HG02571 (cell line): ENCODE measurements at regions not wholly inside any gene's neighbourhood (a gene's known extent, or its start where the extent isn't known, plus 50 kb on each side); places are given as distances from the start of the nearest gene placed in this dataset.

Experiments
- ATAC-seq: cut with Tn5 transposase; IDR thresholded peaks from one replicate; pipeline ENCODE4 v1.9.1; 2021; ENCODE audit warnings: mild to moderate bottlenecking, moderate library complexity; ENCODE audit not compliant: unreplicated experiment

GRCh38 chr18:43570593-43570992 is 293.3 kb upstream of the SYT4 start:
- ATAC-seq, result no peak

GRCh38 chr18:43571078-43571689 is 293.9 kb upstream of the SYT4 start:
- no peak for ATAC-seq

GRCh38 chr18:43572163-43572562 is 294.9 kb upstream of the SYT4 start:
- ATAC-seq, result peak; percentile 64

GRCh38 chr18:43574974-43575373 is 297.7 kb upstream of the SYT4 start:
- no peak for ATAC-seq

GRCh38 chr18:43578211-43578610 is 300.9 kb upstream of the SYT4 start:
- no peak for ATAC-seq

GRCh38 chr18:43578706-43579105 is 301.4 kb upstream of the SYT4 start:
- ATAC-seq, result no peak

- ATAC-seq, result no peak
Observed at GRCh38 chr18:43581936-43582519, 304.7 kb upstream of the SYT4 start.

GRCh38 chr18:43587538-43588153 is 310.4 kb upstream of the SYT4 start:
- peak; percentile 54 for ATAC-seq

GRCh38 chr18:43588838-43589237 is 311.5 kb upstream of the SYT4 start:
- ATAC-seq, result no peak

- no peak for ATAC-seq
Observed at GRCh38 chr18:43589611-43590151, 312.4 kb upstream of the SYT4 start.

- ATAC-seq, result no peak
Observed at GRCh38 chr18:43590182-43590903, 313.1 kb upstream of the SYT4 start.

- ATAC-seq, result no peak
Observed at GRCh38 chr18:43592269-43592668, 315.0 kb upstream of the SYT4 start.

- ATAC-seq, result peak; percentile 75
Observed at GRCh38 chr18:43596105-43596712, 318.9 kb upstream of the SYT4 start.

- ATAC-seq, result no peak
Observed at GRCh38 chr18:43601432-43601831, 324.1 kb upstream of the SYT4 start.

GRCh38 chr18:43605224-43605623 is 327.9 kb upstream of the SYT4 start:
- ATAC-seq, result no peak

GRCh38 chr18:43606795-43607194 is 329.5 kb upstream of the SYT4 start:
- no peak for ATAC-seq

- ATAC-seq, result no peak
Observed at GRCh38 chr18:43620936-43621335, 343.6 kb upstream of the SYT4 start.

- ATAC-seq, result no peak
Observed at GRCh38 chr18:43622024-43622423, 344.7 kb upstream of the SYT4 start.

GRCh38 chr18:43625582-43625981 is 348.3 kb upstream of the SYT4 start:
- no peak for ATAC-seq

GRCh38 chr18:43627848-43628530 is 350.7 kb upstream of the SYT4 start:
- no peak for ATAC-seq

- no peak for ATAC-seq
Observed at GRCh38 chr18:43634994-43635393, 357.7 kb upstream of the SYT4 start.
